Cardiac muscle cell (in vitro differentiated cells and primary cell): ENCODE measurements at regions not wholly inside any gene's neighbourhood (a gene's known extent, or its start where the extent isn't known, plus 50 kb on each side); places are given as distances from the start of the nearest gene placed in this dataset.
A peak's percentile ranks its signal among the peaks of the same experiment; 100 is the strongest.

Experiments used
- DNase-seq, 2 donors: peaks; one replicate each; pipeline versions ENCODE4 v3.0.0 to v3.0.0-alpha.2; 2010 to 2017; ENCODE audit warnings: low read depth in 1 of 2, low spot score in 1 of 2
- H3K27ac ChIP-seq: fragments of 200-600 bp; sonication (generic); 2 replicates; pipeline ENCODE4 v1.5.1; 2016
- H3K27me3 ChIP-seq: fragments of 200-600 bp; sonication (generic); 2 replicates; pipeline ENCODE4 v1.6.0; 2016; ENCODE audit warnings: control low read depth
- H3K36me3 ChIP-seq: fragments of 200-600 bp; sonication (generic); 2 replicates; pipeline ENCODE4 v1.5.1; 2016; ENCODE audit warnings: control low read depth
- H3K4me1 ChIP-seq: fragments of 200-600 bp; sonication (generic); 2 replicates; pipeline ENCODE4 v1.8.1; 2017; ENCODE audit warnings: low read depth, mild to moderate bottlenecking, mixed run types
- H3K4me3 ChIP-seq: fragments of 200-600 bp; sonication (generic); 2 replicates; pipeline ENCODE4 v1.5.1; 2016; ENCODE audit warnings: mild to moderate bottlenecking
- H3K9me3 ChIP-seq: fragments of 200-600 bp; sonication (generic); 2 replicates; pipeline ENCODE4 v1.5.1; 2017; ENCODE audit warnings: low read depth, mild to moderate bottlenecking, control low read depth
- TF ChIP-seq, protein P1 (sequence below): IDR thresholded peaks from 2 replicates; pipeline ENCODE4 v1.5.1; 2012; ENCODE audit warnings: low read depth, mild to moderate bottlenecking, low read length

DNA sequence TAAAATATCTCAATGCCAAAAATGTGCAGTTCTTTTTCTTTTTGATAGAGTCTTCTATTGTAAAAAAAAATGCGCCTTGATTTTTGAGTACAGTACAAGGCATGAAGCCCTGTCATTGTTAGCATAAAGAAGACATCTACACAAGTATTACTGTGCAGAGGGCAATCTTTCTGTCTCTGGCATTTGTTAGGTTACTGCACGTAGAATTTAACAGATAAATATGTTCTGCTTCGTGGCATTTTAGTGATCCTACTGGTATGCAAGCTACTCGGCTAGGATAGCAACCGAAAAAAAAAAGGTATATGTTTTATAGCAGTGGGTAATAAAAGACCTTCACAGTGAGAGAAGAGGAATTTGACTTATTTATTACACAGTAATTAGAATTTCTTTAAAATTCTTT is 492.9 kb upstream of the ADGRL2 start:
- peaks cover 40% of the 10 kb centered on the region for H3K4me1 ChIP-seq
- TF ChIP-seq, protein P1, sequence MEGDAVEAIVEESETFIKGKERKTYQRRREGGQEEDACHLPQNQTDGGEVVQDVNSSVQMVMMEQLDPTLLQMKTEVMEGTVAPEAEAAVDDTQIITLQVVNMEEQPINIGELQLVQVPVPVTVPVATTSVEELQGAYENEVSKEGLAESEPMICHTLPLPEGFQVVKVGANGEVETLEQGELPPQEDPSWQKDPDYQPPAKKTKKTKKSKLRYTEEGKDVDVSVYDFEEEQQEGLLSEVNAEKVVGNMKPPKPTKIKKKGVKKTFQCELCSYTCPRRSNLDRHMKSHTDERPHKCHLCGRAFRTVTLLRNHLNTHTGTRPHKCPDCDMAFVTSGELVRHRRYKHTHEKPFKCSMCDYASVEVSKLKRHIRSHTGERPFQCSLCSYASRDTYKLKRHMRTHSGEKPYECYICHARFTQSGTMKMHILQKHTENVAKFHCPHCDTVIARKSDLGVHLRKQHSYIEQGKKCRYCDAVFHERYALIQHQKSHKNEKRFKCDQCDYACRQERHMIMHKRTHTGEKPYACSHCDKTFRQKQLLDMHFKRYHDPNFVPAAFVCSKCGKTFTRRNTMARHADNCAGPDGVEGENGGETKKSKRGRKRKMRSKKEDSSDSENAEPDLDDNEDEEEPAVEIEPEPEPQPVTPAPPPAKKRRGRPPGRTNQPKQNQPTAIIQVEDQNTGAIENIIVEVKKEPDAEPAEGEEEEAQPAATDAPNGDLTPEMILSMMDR = no peak

DNA sequence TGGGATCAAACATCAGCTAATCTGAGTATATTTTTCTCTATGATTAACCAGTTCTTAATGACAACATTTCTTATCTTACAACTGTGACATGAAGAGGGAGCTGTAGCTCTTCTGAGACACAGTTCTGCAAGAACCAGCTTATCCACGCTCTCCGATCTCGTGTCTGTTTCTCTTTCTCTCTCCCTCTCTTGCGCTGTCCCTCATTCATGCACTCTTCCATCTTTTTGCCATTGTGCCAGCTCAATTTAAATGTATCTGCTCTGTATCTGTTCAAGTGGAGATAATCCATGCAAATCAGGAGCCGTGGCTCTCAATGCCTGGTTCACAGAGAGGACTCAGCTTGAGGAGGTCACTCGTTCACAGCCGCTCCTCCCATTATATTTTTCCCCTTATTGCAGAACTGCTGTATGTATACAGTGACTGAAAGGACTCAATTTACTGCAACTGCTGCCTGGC is 494.7 kb upstream of the ADGRL2 start:
- Histone ChIP-seq H3K9me3 (no peaks in the 10 kb centered on the region), H3K27ac (no peak overlapping the region), H3K27me3 (no peaks in the 10 kb centered on the region), H3K4me3 (peak overlapping the region; percentile 25), H3K36me3 (no peaks in the 10 kb centered on the region), H3K4me1 (peaks cover 39% of the 10 kb centered on the region)
- peak; percentile 53 to 65 for DNase-seq
- TF ChIP-seq, protein P1 = peak; percentile 35

More for the DNA sequence above, 492.9 kb upstream of the ADGRL2 start:
- no peaks in the 10 kb centered on the region for H3K9me3 ChIP-seq
- no peak for DNase-seq
- H3K4me3 ChIP-seq = no peak overlapping the region
- H3K27ac ChIP-seq = no peak overlapping the region
- no peaks in the 10 kb centered on the region for H3K36me3 ChIP-seq
- no peaks in the 10 kb centered on the region for H3K27me3 ChIP-seq

DNA sequence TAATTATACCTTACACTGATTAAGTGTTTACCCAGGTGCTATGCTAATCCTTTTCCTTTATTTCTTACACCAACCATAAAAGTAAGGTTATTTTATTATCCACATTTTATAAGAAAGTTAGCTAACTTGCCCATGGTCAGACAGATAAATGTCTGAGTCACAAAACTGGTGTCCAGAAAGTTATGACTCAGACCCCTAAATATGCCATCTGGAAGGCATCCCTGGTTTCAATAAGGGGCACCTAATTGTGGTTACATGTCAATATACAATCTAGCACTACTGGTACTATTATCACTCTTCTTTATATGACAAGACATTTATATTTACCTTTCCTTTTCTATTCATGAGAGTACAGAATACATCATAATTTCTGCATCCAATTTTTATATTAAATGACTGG is 496.5 kb upstream of the ADGRL2 start:
- peaks cover 26% of the 10 kb centered on the region for H3K4me1 ChIP-seq
- TF ChIP-seq, protein P1 = no peak
- no peak overlapping the region for H3K27ac ChIP-seq
- no peak overlapping the region for H3K4me3 ChIP-seq
- no peaks in the 10 kb centered on the region for H3K9me3 ChIP-seq
- H3K36me3 ChIP-seq = no peaks in the 10 kb centered on the region
- peak in 1 of 2 donors; percentile 38 for DNase-seq
- H3K27me3 ChIP-seq = no peaks in the 10 kb centered on the region

DNA sequence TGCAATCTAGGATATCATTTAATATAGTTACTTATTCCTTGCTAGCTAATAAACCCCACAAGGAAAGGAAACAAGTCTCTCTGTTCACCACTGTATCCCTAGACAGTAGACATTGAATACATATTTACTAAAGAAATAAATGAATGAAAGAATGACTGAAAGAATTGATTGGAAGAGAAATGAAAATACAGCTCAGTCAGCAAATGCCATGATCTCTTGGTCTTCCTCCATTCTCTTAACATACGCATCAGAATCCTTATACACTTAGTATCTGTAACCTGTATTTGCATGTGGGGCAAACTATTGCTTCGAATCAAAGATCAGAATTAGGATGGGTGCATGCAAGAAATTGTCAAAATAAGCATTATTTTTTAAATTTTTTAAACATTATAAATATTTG is 500.8 kb upstream of the ADGRL2 start:
- H3K4me1 ChIP-seq = peaks cover 4% of the 10 kb centered on the region
- no peaks in the 10 kb centered on the region for H3K36me3 ChIP-seq
- H3K4me3 ChIP-seq = no peak overlapping the region
- TF ChIP-seq, protein P1 = no peak
- no peak overlapping the region for H3K27ac ChIP-seq
- DNase-seq = no peak
- H3K9me3 ChIP-seq = no peaks in the 10 kb centered on the region
- H3K27me3 ChIP-seq = no peaks in the 10 kb centered on the region

DNA sequence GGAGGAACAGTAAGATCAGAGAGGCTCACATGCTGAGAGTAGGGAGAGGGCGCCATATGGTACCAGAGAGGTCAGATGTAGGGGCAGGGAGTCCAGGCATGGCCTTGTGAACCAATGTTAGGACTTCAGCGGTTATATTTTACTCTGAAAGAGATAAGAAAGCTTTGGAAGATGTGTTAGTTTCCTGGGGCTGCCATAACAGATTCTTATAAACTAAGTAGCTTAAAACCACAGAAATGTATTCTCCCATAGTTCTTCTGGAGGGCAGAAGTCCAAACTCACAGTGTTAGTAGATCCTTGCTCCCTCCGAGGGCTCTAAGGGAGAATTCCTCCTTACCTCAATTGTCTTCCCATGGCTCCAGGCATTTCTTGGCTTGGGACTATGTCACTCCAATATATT is 502.5 kb upstream of the ADGRL2 start:
- Histone ChIP-seq H3K4me1 (no peaks in the 10 kb centered on the region), H3K27me3 (no peaks in the 10 kb centered on the region), H3K9me3 (no peaks in the 10 kb centered on the region), H3K4me3 (no peak overlapping the region), H3K36me3 (no peaks in the 10 kb centered on the region), H3K27ac (no peak overlapping the region)
- TF ChIP-seq, protein P1 = no peak
- DNase-seq = peak in 1 of 2 donors; percentile 31

DNA sequence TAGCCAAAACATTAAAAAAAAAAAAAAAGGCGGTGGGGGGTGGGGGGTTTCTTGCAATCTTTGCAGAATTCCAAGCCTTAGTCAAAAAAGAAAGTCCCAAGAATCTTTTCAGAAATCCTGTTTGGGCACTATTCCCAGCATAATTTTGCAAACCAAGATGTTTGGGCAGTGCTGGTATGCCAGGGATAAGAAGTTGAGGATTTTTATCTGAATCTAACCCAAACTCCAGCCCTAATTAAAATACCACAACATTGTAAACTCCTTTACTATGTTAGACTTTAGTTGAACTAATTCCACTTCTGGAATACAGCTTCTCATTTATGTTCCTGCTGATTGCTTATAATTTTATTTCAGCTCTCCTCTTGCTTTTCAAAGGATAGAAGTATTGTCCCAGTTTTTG is 504.1 kb upstream of the ADGRL2 start:
- H3K4me3 ChIP-seq = no peak overlapping the region
- no peak overlapping the region for H3K27ac ChIP-seq
- TF ChIP-seq, protein P1 = no peak
- no peaks in the 10 kb centered on the region for H3K9me3 ChIP-seq
- no peaks in the 10 kb centered on the region for H3K4me1 ChIP-seq
- peak in 1 of 2 donors; percentile 69 for DNase-seq
- no peaks in the 10 kb centered on the region for H3K27me3 ChIP-seq
- H3K36me3 ChIP-seq = no peaks in the 10 kb centered on the region
